ENCODE measurements at regions not wholly inside any gene's neighbourhood (a gene's known extent, or its start where the extent isn't known, plus 50 kb on each side); places are given as distances from the start of the nearest gene placed in this dataset.
"Not testable (repeated sequence)": the region's sequence is repeated elsewhere in the genome, so short reads cannot be mapped to it uniquely, and the experiment has no call there.

- H3K36me3 Mint-ChIP-seq, result no peaks in the 10 kb centered on the region
- no peak for ATAC-seq
- DNase-seq (ENCODE audit: low spot score in 2 of 2), result no peak
- no peaks in the 10 kb centered on the region for H3K9me3 Mint-ChIP-seq
- no peak overlapping the region for H3K27ac Mint-ChIP-seq
Observed at GRCh38 chr13:103523858-103524257, 457.6 kb upstream of the SLC10A2 start.

GRCh38 chr13:103521532-103521931 is 455.3 kb upstream of the SLC10A2 start:
- no peak overlapping the region for H3K27ac Mint-ChIP-seq
- DNase-seq (ENCODE audit: low spot score in 2 of 2), result no peak
- no peaks in the 10 kb centered on the region for H3K9me3 Mint-ChIP-seq
- no peaks in the 10 kb centered on the region for H3K36me3 Mint-ChIP-seq
- ATAC-seq, result no peak

GRCh38 chr13:103517768-103518102 is 451.5 kb upstream of the SLC10A2 start:
- DNase-seq (ENCODE audit: low spot score in 2 of 2) (no peak), ATAC-seq (no peak)
- no peaks in the 10 kb centered on the region for H3K9me3 Mint-ChIP-seq
- no peaks in the 10 kb centered on the region for H3K36me3 Mint-ChIP-seq
- no peak overlapping the region for H3K27ac Mint-ChIP-seq

GRCh38 chr13:103517066-103517767 is 451.0 kb upstream of the SLC10A2 start:
- no peaks in the 10 kb centered on the region for H3K36me3 Mint-ChIP-seq
- H3K27ac Mint-ChIP-seq, result no peak overlapping the region
- no peak for ATAC-seq
- H3K9me3 Mint-ChIP-seq, result no peaks in the 10 kb centered on the region
- no peak for DNase-seq (ENCODE audit: low spot score in 2 of 2)

GRCh38 chr13:103516015-103516795 is 450.0 kb upstream of the SLC10A2 start:
- DNase-seq (ENCODE audit: low spot score in 2 of 2) (no peak), ATAC-seq (no peak)
- no peaks in the 10 kb centered on the region for H3K36me3 Mint-ChIP-seq
- H3K9me3 Mint-ChIP-seq, result peaks cover 4 to 5% of the 10 kb centered on the region in 2 donors
- H3K27ac Mint-ChIP-seq, result no peak overlapping the region

GRCh38 chr13:103515410-103515809 is 449.2 kb upstream of the SLC10A2 start:
- DNase-seq (ENCODE audit: low spot score in 2 of 2) (no peak), ATAC-seq (no peak)
- no peak overlapping the region for H3K27ac Mint-ChIP-seq
- no peaks in the 10 kb centered on the region for H3K36me3 Mint-ChIP-seq
- peaks cover 4 to 5% of the 10 kb centered on the region in 2 donors for H3K9me3 Mint-ChIP-seq

GRCh38 chr13:103514619-103515018 is 448.4 kb upstream of the SLC10A2 start:
- no peak for DNase-seq (ENCODE audit: low spot score in 2 of 2)
- Mint-ChIP-seq H3K9me3 (peaks cover 4 to 5% of the 10 kb centered on the region in 2 donors), H3K27ac (no peak overlapping the region), H3K36me3 (no peaks in the 10 kb centered on the region)
- no peak for ATAC-seq

GRCh38 chr13:103514188-103514587 is 448.0 kb upstream of the SLC10A2 start:
- ATAC-seq (no peak), DNase-seq (ENCODE audit: low spot score in 2 of 2) (no peak)
- Mint-ChIP-seq H3K27ac (no peak overlapping the region), H3K9me3 (peaks cover 6 to 9% of the 10 kb centered on the region in 2 donors), H3K36me3 (no peaks in the 10 kb centered on the region)

- ATAC-seq, result no peak
- no peak for DNase-seq (ENCODE audit: low spot score in 2 of 2)
- Mint-ChIP-seq H3K9me3 (peaks cover 17 to 18% of the 10 kb centered on the region in 2 donors), H3K36me3 (peaks cover 0 to 5% of the 10 kb centered on the region in 2 donors), H3K27ac (no peak overlapping the region)
Observed at GRCh38 chr13:103510007-103510535, 443.9 kb upstream of the SLC10A2 start.

- Mint-ChIP-seq H3K36me3 (no peaks in the 10 kb centered on the region), H3K9me3 (peaks cover 4 to 5% of the 10 kb centered on the region in 2 donors), H3K27ac (no peak overlapping the region)
- ATAC-seq, result no peak
- no peak for DNase-seq (ENCODE audit: low spot score in 2 of 2)
Observed at GRCh38 chr13:103497404-103497803, 431.2 kb upstream of the SLC10A2 start.

GRCh38 chr13:103487841-103488240 is 421.6 kb upstream of the SLC10A2 start:
- Mint-ChIP-seq H3K36me3 (no peaks in the 10 kb centered on the region), H3K27ac (no peak overlapping the region), H3K9me3 (peaks cover 0 to 4% of the 10 kb centered on the region in 2 donors)
- ATAC-seq (no peak), DNase-seq (ENCODE audit: low spot score in 2 of 2) (no peak)

GRCh38 chr13:103473081-103473480 is 406.9 kb upstream of the SLC10A2 start:
- DNase-seq (ENCODE audit: low spot score in 2 of 2) (no peak), ATAC-seq (no peak)
- Mint-ChIP-seq H3K9me3 (peaks cover 0 to 7% of the 10 kb centered on the region in 2 donors), H3K27ac (no peak overlapping the region), H3K36me3 (no peaks in the 10 kb centered on the region)

- H3K9me3 Mint-ChIP-seq, result peaks cover 0 to under 1% of the 10 kb centered on the region in 2 donors
- H3K36me3 Mint-ChIP-seq, result no peaks in the 10 kb centered on the region
- DNase-seq (ENCODE audit: low spot score in 2 of 2), result no peak
- ATAC-seq, result no peak
- H3K27ac Mint-ChIP-seq, result no peak overlapping the region
Observed at GRCh38 chr13:103471896-103472295, 405.7 kb upstream of the SLC10A2 start.

GRCh38 chr13:103469771-103470170 is 403.6 kb upstream of the SLC10A2 start:
- DNase-seq (ENCODE audit: low spot score in 2 of 2) (no peak), ATAC-seq (no peak)
- H3K27ac Mint-ChIP-seq, result no peak overlapping the region
- no peaks in the 10 kb centered on the region for H3K9me3 Mint-ChIP-seq
- H3K36me3 Mint-ChIP-seq, result no peaks in the 10 kb centered on the region

- H3K9me3 Mint-ChIP-seq, result no peaks in the 10 kb centered on the region
- H3K27ac Mint-ChIP-seq, result no peak overlapping the region
- ATAC-seq (no peak), DNase-seq (ENCODE audit: low spot score in 2 of 2) (no peak)
- no peaks in the 10 kb centered on the region for H3K36me3 Mint-ChIP-seq
Observed at GRCh38 chr13:103466761-103467160, 400.5 kb upstream of the SLC10A2 start.

GRCh38 chr13:103460246-103460645 is 394.0 kb upstream of the SLC10A2 start:
- H3K36me3 Mint-ChIP-seq; DNase-seq (ENCODE audit: low spot score in 2 of 2); ATAC-seq; H3K27ac Mint-ChIP-seq; H3K9me3 Mint-ChIP-seq: not testable (repeated sequence)

- not testable (repeated sequence) for H3K27ac Mint-ChIP-seq; DNase-seq (ENCODE audit: low spot score in 2 of 2); ATAC-seq; H3K9me3 Mint-ChIP-seq; H3K36me3 Mint-ChIP-seq
Observed at GRCh38 chr13:103457050-103457449, 390.8 kb upstream of the SLC10A2 start.

- Mint-ChIP-seq H3K27ac (no peak overlapping the region), H3K9me3 (peaks cover 0 to 5% of the 10 kb centered on the region in 2 donors), H3K36me3 (no peaks in the 10 kb centered on the region)
- no peak for ATAC-seq
- no peak for DNase-seq (ENCODE audit: low spot score in 2 of 2)
Observed at GRCh38 chr13:103451656-103452055, 385.4 kb upstream of the SLC10A2 start.

Data from activated naive CD4-positive, alpha-beta T cell treated with anti-CD3 and anti-CD28 coated beads, Interleukin-2, amount 50 U/mL, for 72 hours (primary cell).